C4-2B (cell line): ENCODE measurements at regions not wholly inside any gene's neighbourhood (a gene's known extent, or its start where the extent isn't known, plus 50 kb on each side); places are given as distances from the start of the nearest gene placed in this dataset.
"Not testable (repeated sequence)": the region's sequence is repeated elsewhere in the genome, so short reads cannot be mapped to it uniquely, and the experiment has no call there.

Experiments used
- CTCF ChIP-seq: fragments of 450-650 bp; conservative IDR thresholded peaks from 2 replicates; pipeline ENCODE4 v1.5.1; 2017; ENCODE audit warnings: mild to moderate bottlenecking
- ZFX ChIP-seq: fragments of 450-650 bp; IDR thresholded peaks from 2 replicates; pipeline ENCODE4 v1.6.1; 2017

DNA sequence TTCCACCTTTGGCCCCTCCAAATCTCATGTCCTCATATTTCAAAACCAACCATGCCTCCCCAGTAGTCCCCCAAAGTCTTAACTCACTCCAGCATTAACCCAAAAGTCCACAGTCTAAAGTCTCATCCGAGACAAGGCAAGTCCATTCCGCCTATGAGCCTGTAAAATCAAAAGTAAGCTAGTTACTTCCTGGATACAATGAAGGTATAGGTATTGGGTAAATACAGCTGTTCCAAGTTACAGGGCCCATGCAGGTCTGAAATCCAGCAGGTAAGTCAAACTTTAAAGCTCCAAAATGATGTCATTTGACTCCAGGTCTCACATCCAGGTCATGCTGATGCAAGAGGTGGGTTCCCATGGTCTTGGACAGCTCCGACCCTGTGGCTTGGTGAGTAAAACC is 1640.1 kb upstream of the LRRTM3 start:
- TF ChIP-seq CTCF, ZFX: not testable (repeated sequence)
